GM12801 (cell line): ENCODE measurements at regions not wholly inside any gene's neighbourhood (a gene's known extent, or its start where the extent isn't known, plus 50 kb on each side); places are given as distances from the start of the nearest gene placed in this dataset.

Source experiments
- TF ChIP-seq, protein P1 (sequence below): IDR thresholded peaks from one replicate; pipeline ENCODE4 v1.5.1; 2011; ENCODE audit warnings: control low read depth; ENCODE audit not compliant: insufficient read length; ENCODE audit errors: extremely low read depth

DNA sequence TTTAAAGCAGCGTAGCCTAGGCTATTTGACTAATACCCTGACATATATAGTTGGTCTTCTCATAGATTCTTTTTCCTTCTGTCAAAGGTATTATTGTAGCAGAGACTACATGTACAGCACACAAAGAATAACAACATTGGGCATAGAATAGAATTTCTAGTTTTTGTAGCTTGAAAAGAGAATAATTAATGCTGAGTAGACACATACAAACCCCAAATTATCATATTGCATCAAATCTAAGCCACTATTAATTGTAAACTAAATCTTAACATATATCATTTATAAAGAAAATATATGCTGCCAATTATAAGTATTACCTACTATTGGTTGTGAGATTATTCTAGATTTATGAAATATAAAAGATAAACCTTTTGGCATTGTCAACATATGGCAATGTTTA lies 574.5 kb downstream of the SLCO4C1 start:
- TF ChIP-seq, protein P1, sequence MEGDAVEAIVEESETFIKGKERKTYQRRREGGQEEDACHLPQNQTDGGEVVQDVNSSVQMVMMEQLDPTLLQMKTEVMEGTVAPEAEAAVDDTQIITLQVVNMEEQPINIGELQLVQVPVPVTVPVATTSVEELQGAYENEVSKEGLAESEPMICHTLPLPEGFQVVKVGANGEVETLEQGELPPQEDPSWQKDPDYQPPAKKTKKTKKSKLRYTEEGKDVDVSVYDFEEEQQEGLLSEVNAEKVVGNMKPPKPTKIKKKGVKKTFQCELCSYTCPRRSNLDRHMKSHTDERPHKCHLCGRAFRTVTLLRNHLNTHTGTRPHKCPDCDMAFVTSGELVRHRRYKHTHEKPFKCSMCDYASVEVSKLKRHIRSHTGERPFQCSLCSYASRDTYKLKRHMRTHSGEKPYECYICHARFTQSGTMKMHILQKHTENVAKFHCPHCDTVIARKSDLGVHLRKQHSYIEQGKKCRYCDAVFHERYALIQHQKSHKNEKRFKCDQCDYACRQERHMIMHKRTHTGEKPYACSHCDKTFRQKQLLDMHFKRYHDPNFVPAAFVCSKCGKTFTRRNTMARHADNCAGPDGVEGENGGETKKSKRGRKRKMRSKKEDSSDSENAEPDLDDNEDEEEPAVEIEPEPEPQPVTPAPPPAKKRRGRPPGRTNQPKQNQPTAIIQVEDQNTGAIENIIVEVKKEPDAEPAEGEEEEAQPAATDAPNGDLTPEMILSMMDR: no peak

GRCh38 chr5:101720033-101720432 lies 576.1 kb downstream of the SLCO4C1 start:
- TF ChIP-seq, protein P1: no peak

GRCh38 chr5:101717721-101718120 lies 578.4 kb downstream of the SLCO4C1 start:
- TF ChIP-seq, protein P1: no peak

DNA sequence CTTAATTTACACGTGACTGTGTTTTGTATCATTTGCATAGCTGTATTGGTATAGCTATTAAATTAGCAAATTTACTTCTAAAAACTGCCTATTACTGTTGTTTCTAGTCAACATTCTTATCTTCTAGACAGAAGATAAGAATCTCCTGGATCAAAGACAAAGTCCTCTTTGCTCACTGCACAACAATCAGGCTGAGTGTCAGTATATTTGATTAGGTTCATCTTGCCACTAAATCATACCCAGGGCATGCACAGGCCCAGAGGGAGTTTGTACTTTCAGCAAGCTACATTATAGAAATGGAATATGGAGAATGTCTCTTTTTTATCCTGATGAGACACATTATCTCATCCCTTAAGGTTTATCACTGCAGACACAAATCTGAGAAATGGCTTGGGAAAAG lies 579.1 kb downstream of the SLCO4C1 start:
- TF ChIP-seq, protein P1: no peak

- TF ChIP-seq, protein P1: no peak
Measured at GRCh38 chr5:101689306-101689705, 606.8 kb downstream of the SLCO4C1 start.

DNA sequence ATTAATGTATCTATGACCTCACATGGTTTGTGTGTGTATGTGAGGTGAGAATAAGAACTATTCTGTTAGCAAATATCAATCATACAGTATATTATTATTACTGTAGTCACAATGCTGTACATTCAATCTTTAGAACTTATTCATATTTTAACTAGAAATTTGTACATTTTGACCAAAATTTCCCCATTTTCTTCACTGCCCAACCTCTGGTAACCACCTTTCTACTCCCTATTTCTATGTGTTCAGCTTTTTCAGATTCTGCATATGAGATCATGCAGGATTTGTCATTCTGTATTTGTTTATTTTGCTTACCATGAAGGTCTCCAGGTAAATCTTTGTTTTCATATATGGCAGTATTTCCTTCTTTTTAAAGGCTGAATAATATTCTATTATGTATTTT lies 607.9 kb downstream of the SLCO4C1 start:
- TF ChIP-seq, protein P1: no peak

- TF ChIP-seq, protein P1: no peak
Measured at GRCh38 chr5:101687349-101687985, 608.6 kb downstream of the SLCO4C1 start.
